ENCODE measurements at regions not wholly inside any gene's neighbourhood (a gene's known extent, or its start where the extent isn't known, plus 50 kb on each side); places are given as distances from the start of the nearest gene placed in this dataset.

- Histone ChIP-seq H3K4me3 (ENCODE audit: low read length) (no peak overlapping the region), H3K9ac (ENCODE audit: low read length) (no peak overlapping the region), H3K9me3 (ENCODE audit: control insufficient read depth, low read length) (no peaks in the 10 kb centered on the region), H3K27me3 (replicated peaks; ENCODE audit: control insufficient read depth, insufficient read depth, low read length) (no peaks in the 10 kb centered on the region), H3K36me3 (ENCODE audit: control insufficient read depth, insufficient read depth, low read length, severe bottlenecking) (no peaks in the 10 kb centered on the region), H3K4me1 (ENCODE audit: control insufficient read depth, insufficient read depth, low read length) (no peaks in the 10 kb centered on the region)
- DNase-seq (ENCODE audit: low read depth), result no peak
Observed at GRCh38 chr9:115900698-115901097, 252.9 kb upstream of the PAPPA start.

GRCh38 chr9:115910959-115911358 lies 242.6 kb upstream of the PAPPA start:
- Histone ChIP-seq H3K4me1 (ENCODE audit: control insufficient read depth, insufficient read depth, low read length) (peaks cover 9% of the 10 kb centered on the region), H3K9me3 (ENCODE audit: control insufficient read depth, low read length) (no peaks in the 10 kb centered on the region), H3K36me3 (ENCODE audit: control insufficient read depth, insufficient read depth, low read length, severe bottlenecking) (no peaks in the 10 kb centered on the region), H3K27me3 (replicated peaks; ENCODE audit: control insufficient read depth, insufficient read depth, low read length) (no peaks in the 10 kb centered on the region), H3K4me3 (ENCODE audit: low read length) (no peak overlapping the region), H3K9ac (ENCODE audit: low read length) (no peak overlapping the region)
- no peak for DNase-seq (ENCODE audit: low read depth)

GRCh38 chr9:115912086-115912485 lies 241.5 kb upstream of the PAPPA start:
- H3K9me3 ChIP-seq (ENCODE audit: control insufficient read depth, low read length), result no peaks in the 10 kb centered on the region
- H3K4me3 ChIP-seq (ENCODE audit: low read length), result no peak overlapping the region
- H3K4me1 ChIP-seq (ENCODE audit: control insufficient read depth, insufficient read depth, low read length), result peaks cover 9% of the 10 kb centered on the region
- no peaks in the 10 kb centered on the region for H3K27me3 ChIP-seq (replicated peaks; ENCODE audit: control insufficient read depth, insufficient read depth, low read length)
- DNase-seq (ENCODE audit: low read depth), result no peak
- H3K36me3 ChIP-seq (ENCODE audit: control insufficient read depth, insufficient read depth, low read length, severe bottlenecking), result no peaks in the 10 kb centered on the region
- H3K9ac ChIP-seq (ENCODE audit: low read length), result no peak overlapping the region

GRCh38 chr9:115913696-115914095 lies 239.9 kb upstream of the PAPPA start:
- Histone ChIP-seq H3K4me1 (ENCODE audit: control insufficient read depth, insufficient read depth, low read length) (peaks cover 9% of the 10 kb centered on the region), H3K36me3 (ENCODE audit: control insufficient read depth, insufficient read depth, low read length, severe bottlenecking) (no peaks in the 10 kb centered on the region), H3K4me3 (ENCODE audit: low read length) (no peak overlapping the region), H3K27me3 (replicated peaks; ENCODE audit: control insufficient read depth, insufficient read depth, low read length) (no peaks in the 10 kb centered on the region), H3K9ac (ENCODE audit: low read length) (no peak overlapping the region), H3K9me3 (ENCODE audit: control insufficient read depth, low read length) (no peaks in the 10 kb centered on the region)
- DNase-seq (ENCODE audit: low read depth), result peak; percentile 57

GRCh38 chr9:115914291-115914690 lies 239.3 kb upstream of the PAPPA start:
- no peaks in the 10 kb centered on the region for H3K27me3 ChIP-seq (replicated peaks; ENCODE audit: control insufficient read depth, insufficient read depth, low read length)
- DNase-seq (ENCODE audit: low read depth), result no peak
- H3K9ac ChIP-seq (ENCODE audit: low read length), result no peak overlapping the region
- H3K4me3 ChIP-seq (ENCODE audit: low read length), result no peak overlapping the region
- no peaks in the 10 kb centered on the region for H3K36me3 ChIP-seq (ENCODE audit: control insufficient read depth, insufficient read depth, low read length, severe bottlenecking)
- no peaks in the 10 kb centered on the region for H3K9me3 ChIP-seq (ENCODE audit: control insufficient read depth, low read length)
- H3K4me1 ChIP-seq (ENCODE audit: control insufficient read depth, insufficient read depth, low read length), result peaks cover 9% of the 10 kb centered on the region

- Histone ChIP-seq H3K4me1 (ENCODE audit: control insufficient read depth, insufficient read depth, low read length) (peaks cover 8% of the 10 kb centered on the region), H3K36me3 (ENCODE audit: control insufficient read depth, insufficient read depth, low read length, severe bottlenecking) (no peaks in the 10 kb centered on the region), H3K4me3 (ENCODE audit: low read length) (no peak overlapping the region), H3K9ac (ENCODE audit: low read length) (no peak overlapping the region), H3K27me3 (replicated peaks; ENCODE audit: control insufficient read depth, insufficient read depth, low read length) (no peaks in the 10 kb centered on the region), H3K9me3 (ENCODE audit: control insufficient read depth, low read length) (no peaks in the 10 kb centered on the region)
- DNase-seq (ENCODE audit: low read depth), result peak; percentile 43
Observed at GRCh38 chr9:115921301-115921700, 232.3 kb upstream of the PAPPA start.

- H3K36me3 ChIP-seq (ENCODE audit: control insufficient read depth, insufficient read depth, low read length, severe bottlenecking), result no peaks in the 10 kb centered on the region
- H3K4me3 ChIP-seq (ENCODE audit: low read length), result no peak overlapping the region
- peaks cover 8% of the 10 kb centered on the region for H3K4me1 ChIP-seq (ENCODE audit: control insufficient read depth, insufficient read depth, low read length)
- no peak overlapping the region for H3K9ac ChIP-seq (ENCODE audit: low read length)
- no peaks in the 10 kb centered on the region for H3K27me3 ChIP-seq (replicated peaks; ENCODE audit: control insufficient read depth, insufficient read depth, low read length)
- DNase-seq (ENCODE audit: low read depth), result no peak
- no peaks in the 10 kb centered on the region for H3K9me3 ChIP-seq (ENCODE audit: control insufficient read depth, low read length)
Observed at GRCh38 chr9:115922444-115922843, 231.1 kb upstream of the PAPPA start.

GRCh38 chr9:115923410-115923809 lies 230.2 kb upstream of the PAPPA start:
- H3K36me3 ChIP-seq (ENCODE audit: control insufficient read depth, insufficient read depth, low read length, severe bottlenecking), result no peaks in the 10 kb centered on the region
- no peaks in the 10 kb centered on the region for H3K27me3 ChIP-seq (replicated peaks; ENCODE audit: control insufficient read depth, insufficient read depth, low read length)
- no peaks in the 10 kb centered on the region for H3K9me3 ChIP-seq (ENCODE audit: control insufficient read depth, low read length)
- H3K4me1 ChIP-seq (ENCODE audit: control insufficient read depth, insufficient read depth, low read length), result peaks cover 8% of the 10 kb centered on the region
- DNase-seq (ENCODE audit: low read depth), result no peak
- no peak overlapping the region for H3K4me3 ChIP-seq (ENCODE audit: low read length)
- no peak overlapping the region for H3K9ac ChIP-seq (ENCODE audit: low read length)

GRCh38 chr9:115923903-115924668 lies 229.5 kb upstream of the PAPPA start:
- Histone ChIP-seq H3K9me3 (ENCODE audit: control insufficient read depth, low read length) (no peaks in the 10 kb centered on the region), H3K4me3 (ENCODE audit: low read length) (no peak overlapping the region), H3K4me1 (ENCODE audit: control insufficient read depth, insufficient read depth, low read length) (peaks cover 8% of the 10 kb centered on the region), H3K36me3 (ENCODE audit: control insufficient read depth, insufficient read depth, low read length, severe bottlenecking) (no peaks in the 10 kb centered on the region), H3K9ac (ENCODE audit: low read length) (no peak overlapping the region), H3K27me3 (replicated peaks; ENCODE audit: control insufficient read depth, insufficient read depth, low read length) (no peaks in the 10 kb centered on the region)
- peak; percentile 86 for DNase-seq (ENCODE audit: low read depth)

- H3K9ac ChIP-seq (ENCODE audit: low read length), result no peak overlapping the region
Observed at GRCh38 chr9:115924669-115924987, 229.0 kb upstream of the PAPPA start.

GRCh38 chr9:115925424-115925823 lies 228.2 kb upstream of the PAPPA start:
- no peak overlapping the region for H3K4me3 ChIP-seq (ENCODE audit: low read length)

More at GRCh38 chr9:115924669-115924987, 229.0 kb upstream of the PAPPA start:
- no peaks in the 10 kb centered on the region for H3K9me3 ChIP-seq (ENCODE audit: control insufficient read depth, low read length)
- H3K4me3 ChIP-seq (ENCODE audit: low read length), result no peak overlapping the region
- DNase-seq (ENCODE audit: low read depth), result no peak
- H3K36me3 ChIP-seq (ENCODE audit: control insufficient read depth, insufficient read depth, low read length, severe bottlenecking), result no peaks in the 10 kb centered on the region
- peaks cover 8% of the 10 kb centered on the region for H3K4me1 ChIP-seq (ENCODE audit: control insufficient read depth, insufficient read depth, low read length)
- H3K27me3 ChIP-seq (replicated peaks; ENCODE audit: control insufficient read depth, insufficient read depth, low read length), result no peaks in the 10 kb centered on the region

GRCh38 chr9:115930472-115930871 lies 223.1 kb upstream of the PAPPA start:
- Histone ChIP-seq H3K9ac (ENCODE audit: low read length) (no peak overlapping the region), H3K4me3 (ENCODE audit: low read length) (no peak overlapping the region), H3K4me1 (ENCODE audit: control insufficient read depth, insufficient read depth, low read length) (no peaks in the 10 kb centered on the region), H3K36me3 (ENCODE audit: control insufficient read depth, insufficient read depth, low read length, severe bottlenecking) (no peaks in the 10 kb centered on the region), H3K9me3 (ENCODE audit: control insufficient read depth, low read length) (no peaks in the 10 kb centered on the region), H3K27me3 (replicated peaks; ENCODE audit: control insufficient read depth, insufficient read depth, low read length) (no peaks in the 10 kb centered on the region)
- DNase-seq (ENCODE audit: low read depth), result no peak

More at GRCh38 chr9:115925424-115925823, 228.2 kb upstream of the PAPPA start:
- no peak for DNase-seq (ENCODE audit: low read depth)
- Histone ChIP-seq H3K9me3 (ENCODE audit: control insufficient read depth, low read length) (no peaks in the 10 kb centered on the region), H3K9ac (ENCODE audit: low read length) (no peak overlapping the region), H3K4me1 (ENCODE audit: control insufficient read depth, insufficient read depth, low read length) (peaks cover 8% of the 10 kb centered on the region), H3K27me3 (replicated peaks; ENCODE audit: control insufficient read depth, insufficient read depth, low read length) (no peaks in the 10 kb centered on the region), H3K36me3 (ENCODE audit: control insufficient read depth, insufficient read depth, low read length, severe bottlenecking) (no peaks in the 10 kb centered on the region)
